ENCODE measurements at regions not wholly inside any gene's neighbourhood (a gene's known extent, or its start where the extent isn't known, plus 50 kb on each side); places are given as distances from the start of the nearest gene placed in this dataset.

DNA sequence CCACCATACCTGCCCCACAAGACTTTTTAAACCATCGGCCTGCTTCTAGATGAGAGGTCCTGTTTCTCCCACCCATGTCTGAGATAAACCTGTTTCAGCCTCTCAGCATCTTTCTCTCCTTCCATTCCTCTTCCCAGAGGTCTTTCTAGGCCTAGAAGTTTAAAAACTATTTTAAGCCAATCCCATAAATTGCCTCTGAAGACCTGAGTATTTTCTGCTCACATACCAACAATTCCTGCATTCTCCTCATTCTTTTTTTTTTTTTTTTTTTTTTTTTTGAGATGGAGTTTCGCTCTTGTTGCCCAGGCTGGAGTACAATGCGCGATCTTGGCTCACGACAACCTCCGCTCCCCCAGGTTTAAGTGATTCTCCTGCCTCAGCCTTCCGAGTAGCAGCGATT lies 262.9 kb upstream of the AUTS2 start:
- CTCF ChIA-PET = no interaction called here
- no peak overlapping the region for H3K4me2 ChIP-seq (ENCODE audit: low read length)
- DNase-seq (no peak), ATAC-seq (no peak)
- no peaks in the 10 kb centered on the region for H3K4me1 ChIP-seq (ENCODE audit: insufficient read depth, low read length)
- H3K27me3 ChIP-seq (ENCODE audit: low read length) = no peaks in the 10 kb centered on the region
- H3K9me2 ChIP-seq (replicated peaks; ENCODE audit: low read length) = no peaks in the 10 kb centered on the region
- no TSS peak for BruUV-seq (replicated peaks)
- H2AFZ ChIP-seq (ENCODE audit: low read length) = no peak overlapping the region
- intact Hi-C loops (cut with micrococcal nuclease) = no loop called here
- no peak overlapping the region for H3K9ac ChIP-seq (ENCODE audit: low read length)
- no peaks in the 10 kb centered on the region for H3K79me2 ChIP-seq (ENCODE audit: low read length)
- H4K20me1 ChIP-seq (ENCODE audit: low read length) = no peaks in the 10 kb centered on the region
- POLR2A ChIA-PET (ENCODE audit: unreplicated experiment) = no interaction called here
- no peaks in the 10 kb centered on the region for H3K36me3 ChIP-seq (ENCODE audit: low read depth, low read length)
- H3K4me3 ChIP-seq (ENCODE audit: low read length) = no peak overlapping the region
- no peak overlapping the region for H3K27ac ChIP-seq (ENCODE audit: low read length)
- no peaks in the 10 kb centered on the region for H3K9me3 ChIP-seq (ENCODE audit: low read length)
- no peak for TF ChIP-seq EZH2phosphoT487 (IDR thresholded peaks at IDR 0.05; ENCODE audit: borderline replicate concordance, low read length)
- no peak for TF ChIP-seq CTCF (conservative IDR thresholded peaks at IDR 0.05; ENCODE audit: low read depth, low read length)
- TF ChIP-seq EZH2 (IDR thresholded peaks at IDR 0.05; ENCODE audit: low read length, unreplicated experiment) = no peak
- H3F3A ChIP-seq (ENCODE audit: low read length, unreplicated experiment) = no peaks in the 10 kb centered on the region

GRCh38 chr7:69336976-69337375 lies 261.3 kb upstream of the AUTS2 start:
- ChIA-PET POLR2A (ENCODE audit: unreplicated experiment) (no interaction called here), CTCF (no interaction called here)
- H4K20me1 ChIP-seq (ENCODE audit: low read length) = no peaks in the 10 kb centered on the region
- no peak overlapping the region for H3K27ac ChIP-seq (ENCODE audit: low read length)
- ATAC-seq = no peak
- DNase-seq = no peak
- no peak overlapping the region for H2AFZ ChIP-seq (ENCODE audit: low read length)
- H3K9me2 ChIP-seq (replicated peaks; ENCODE audit: low read length) = no peaks in the 10 kb centered on the region
- TF ChIP-seq EZH2phosphoT487 (IDR thresholded peaks at IDR 0.05; ENCODE audit: borderline replicate concordance, low read length) (no peak), CTCF (conservative IDR thresholded peaks at IDR 0.05; ENCODE audit: low read depth, low read length) (no peak), EZH2 (IDR thresholded peaks at IDR 0.05; ENCODE audit: low read length, unreplicated experiment) (no peak)
- no peaks in the 10 kb centered on the region for H3K4me1 ChIP-seq (ENCODE audit: insufficient read depth, low read length)
- H3K4me3 ChIP-seq (ENCODE audit: low read length) = no peak overlapping the region
- H3K36me3 ChIP-seq (ENCODE audit: low read depth, low read length) = no peaks in the 10 kb centered on the region
- H3K9ac ChIP-seq (ENCODE audit: low read length) = no peak overlapping the region
- H3K79me2 ChIP-seq (ENCODE audit: low read length) = no peaks in the 10 kb centered on the region
- intact Hi-C loops (cut with micrococcal nuclease) = no loop called here
- H3K9me3 ChIP-seq (ENCODE audit: low read length) = no peaks in the 10 kb centered on the region
- no TSS peak for BruUV-seq (replicated peaks)
- no peaks in the 10 kb centered on the region for H3F3A ChIP-seq (ENCODE audit: low read length, unreplicated experiment)
- H3K27me3 ChIP-seq (ENCODE audit: low read length) = no peaks in the 10 kb centered on the region
- H3K4me2 ChIP-seq (ENCODE audit: low read length) = no peak overlapping the region

DNA sequence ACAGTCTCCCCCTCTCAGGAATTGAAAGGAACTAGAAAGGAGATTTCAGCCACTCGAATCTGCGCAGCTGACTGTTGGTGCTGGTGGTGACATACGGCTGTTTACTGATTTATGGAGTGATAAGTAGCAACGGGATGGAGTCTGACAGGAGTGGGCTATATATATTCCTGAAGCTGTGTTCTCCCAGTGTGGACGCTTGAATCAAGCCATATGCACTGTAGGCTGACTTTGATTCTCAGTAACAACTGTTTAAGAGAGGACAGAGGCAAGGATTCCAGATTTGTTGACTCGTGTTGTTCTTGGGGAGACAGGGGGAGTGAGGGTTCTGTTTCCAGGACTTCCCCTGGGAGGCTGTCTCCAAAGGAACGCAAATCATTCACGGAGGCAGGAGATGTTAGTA lies 260.1 kb upstream of the AUTS2 start:
- CTCF ChIA-PET = no interaction called here
- BruUV-seq (replicated peaks) = no TSS peak
- TF ChIP-seq EZH2phosphoT487 (IDR thresholded peaks at IDR 0.05; ENCODE audit: borderline replicate concordance, low read length) = no peak
- no peak for TF ChIP-seq CTCF (conservative IDR thresholded peaks at IDR 0.05; ENCODE audit: low read depth, low read length)
- Histone ChIP-seq H3K79me2 (ENCODE audit: low read length) (no peaks in the 10 kb centered on the region), H3K4me1 (ENCODE audit: insufficient read depth, low read length) (no peaks in the 10 kb centered on the region), H4K20me1 (ENCODE audit: low read length) (no peaks in the 10 kb centered on the region), H3K27me3 (ENCODE audit: low read length) (no peaks in the 10 kb centered on the region), H3K27ac (ENCODE audit: low read length) (no peak overlapping the region), H2AFZ (ENCODE audit: low read length) (no peak overlapping the region), H3K9ac (ENCODE audit: low read length) (no peak overlapping the region), H3K4me2 (ENCODE audit: low read length) (no peak overlapping the region), H3K36me3 (ENCODE audit: low read depth, low read length) (no peaks in the 10 kb centered on the region), H3K9me2 (replicated peaks; ENCODE audit: low read length) (no peaks in the 10 kb centered on the region), H3K9me3 (ENCODE audit: low read length) (no peaks in the 10 kb centered on the region), H3K4me3 (ENCODE audit: low read length) (no peak overlapping the region), H3F3A (ENCODE audit: low read length, unreplicated experiment) (no peaks in the 10 kb centered on the region)
- DNase-seq (no peak), ATAC-seq (no peak)
- POLR2A ChIA-PET (ENCODE audit: unreplicated experiment) = no interaction called here
- intact Hi-C loops (cut with micrococcal nuclease) = no loop called here
